SK-N-SH treated with all-trans-retinoic acid at 6 μM for 48 hours (cell line): ENCODE measurements at regions not wholly inside any gene's neighbourhood (a gene's known extent, or its start where the extent isn't known, plus 50 kb on each side); places are given as distances from the start of the nearest gene placed in this dataset.
A peak's percentile ranks its signal among the peaks of the same experiment; 100 is the strongest.

Experiments used
- GLIS3 ChIP-seq: fragments of 250-450 bp; sonication (Bioruptor Pico); IDR thresholded peaks from 2 replicates; pipeline ENCODE4 v1.5.0; 2020; ENCODE audit warnings: mild to moderate bottlenecking, moderate library complexity
- SNAI2 ChIP-seq: fragments of 250-450 bp; sonication (Bioruptor Pico); IDR thresholded peaks from 2 replicates; pipeline ENCODE4 v1.5.0; 2020; ENCODE audit warnings: mild to moderate bottlenecking, moderate library complexity
- ZFP3 ChIP-seq: fragments of 250-450 bp; sonication (Bioruptor Pico); IDR thresholded peaks from 2 replicates; pipeline ENCODE4 v1.5.0; 2020; ENCODE audit warnings: mild to moderate bottlenecking, moderate library complexity
- ZFP30 ChIP-seq: fragments of 450-650 bp; formaldehyde crosslinking; IDR thresholded peaks from 2 replicates; pipeline ENCODE4 v1.5.0; 2022; ENCODE audit warnings: mild to moderate bottlenecking, moderate library complexity
- ZNF565 ChIP-seq: fragments of 450-650 bp; formaldehyde crosslinking; conservative IDR thresholded peaks from 2 replicates; pipeline ENCODE4 v1.5.0; 2020; ENCODE audit warnings: low read depth, mild to moderate bottlenecking, moderate library complexity
- ZNF8 ChIP-seq: fragments of 450-650 bp; formaldehyde crosslinking; IDR thresholded peaks from 2 replicates; pipeline ENCODE4 v1.5.0; 2020; ENCODE audit warnings: mild to moderate bottlenecking, moderate library complexity

- TF ChIP-seq ZNF8 (CRISPR knock-in tag), result no peak
- no peak for TF ChIP-seq GLIS3 (CRISPR knock-in tag)
- no peak for TF ChIP-seq ZFP30 (CRISPR knock-in tag)
- no peak for TF ChIP-seq ZNF565 (CRISPR knock-in tag)
- 0 out of 2 replicates have a peak, but pooled peaks have one; percentile 45 for TF ChIP-seq ZFP3 (CRISPR knock-in tag)
- TF ChIP-seq SNAI2, result no peak
Observed at GRCh38 chr2:207283356-207283755, 117.6 kb upstream of the KLF7 start.
